ENCODE measurements at regions not wholly inside any gene's neighbourhood (a gene's known extent, or its start where the extent isn't known, plus 50 kb on each side); places are given as distances from the start of the nearest gene placed in this dataset.
"Not testable (repeated sequence)": the region's sequence is repeated elsewhere in the genome, so short reads cannot be mapped to it uniquely, and the experiment has no call there.

- no peak for DNase-seq
Observed at GRCh38 chr14:54010981-54011380, 54.4 kb upstream of the BMP4 start.

DNA sequence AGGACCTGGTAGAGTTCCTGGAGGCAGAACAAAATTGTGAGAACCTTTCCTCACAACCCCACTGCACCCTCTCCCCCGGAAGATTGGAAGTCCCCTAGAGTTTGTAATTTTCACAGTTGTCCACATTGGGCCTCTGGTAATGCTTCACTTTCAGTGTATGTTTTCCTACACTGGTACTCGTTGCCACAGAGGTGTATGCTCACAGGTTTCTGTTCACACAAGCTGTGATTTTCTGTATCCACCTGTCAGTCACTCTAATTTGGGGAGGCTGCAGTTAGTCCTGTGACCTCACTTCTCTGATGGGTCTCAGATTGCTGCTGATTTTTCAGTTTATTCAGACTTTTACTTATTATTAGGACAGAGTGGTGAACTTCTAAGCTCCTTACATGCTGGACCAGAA lies 66.4 kb upstream of the BMP4 start:
- DNase-seq, result no peak

- no peak for DNase-seq
Observed at GRCh38 chr14:54025661-54026060, 69.0 kb upstream of the BMP4 start.

GRCh38 chr14:54026671-54027070 lies 70.0 kb upstream of the BMP4 start:
- DNase-seq, result no peak

GRCh38 chr14:54030996-54031395 lies 74.4 kb upstream of the BMP4 start:
- not testable (repeated sequence) for DNase-seq

DNA sequence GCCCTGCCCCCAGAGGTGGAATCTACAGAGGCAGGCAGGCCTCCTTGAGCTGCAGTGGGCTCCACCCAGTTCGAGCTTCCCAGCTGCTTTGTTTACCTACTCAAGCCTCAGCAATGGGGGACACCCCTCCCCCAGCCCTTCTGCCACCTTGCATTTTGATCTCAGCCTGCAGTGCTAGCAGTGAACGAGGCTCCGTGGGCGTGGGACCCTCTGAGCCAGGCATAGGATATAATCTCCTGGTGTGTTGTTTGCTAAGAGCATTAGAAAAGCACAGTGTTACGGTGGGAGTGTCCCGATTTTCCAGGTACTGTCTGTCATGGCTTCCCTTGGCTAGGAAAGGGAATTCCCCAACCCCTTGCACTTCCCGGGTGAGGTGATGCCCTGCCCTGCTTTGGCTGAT lies 76.7 kb upstream of the BMP4 start:
- DNase-seq, result not testable (repeated sequence)

DNA sequence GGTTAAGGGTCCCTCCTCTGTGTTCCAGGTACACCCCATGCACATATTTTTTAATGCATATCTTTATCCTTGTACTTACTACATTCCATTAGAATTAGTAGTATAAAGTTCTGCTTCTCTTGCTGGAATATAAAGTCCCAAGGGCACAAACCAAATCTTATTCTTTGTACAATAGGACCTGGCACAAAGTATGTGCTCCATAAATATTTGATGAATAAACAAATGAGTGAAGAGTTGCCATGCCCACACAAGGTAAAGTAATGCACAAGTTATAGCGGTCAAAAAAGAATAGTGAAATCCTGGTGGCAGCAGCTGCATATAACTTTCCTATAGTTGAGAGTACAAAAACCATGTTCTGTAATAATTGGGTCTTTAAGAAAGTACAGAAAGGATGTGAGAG lies 82.1 kb upstream of the BMP4 start:
- no peak for DNase-seq

GRCh38 chr14:54039311-54039710 lies 82.7 kb upstream of the BMP4 start:
- DNase-seq, result no peak

- no peak for DNase-seq
Observed at GRCh38 chr14:54040846-54041245, 84.2 kb upstream of the BMP4 start.

GRCh38 chr14:54046250-54046649 lies 89.6 kb upstream of the BMP4 start:
- no peak for DNase-seq

- no peak for DNase-seq
Observed at GRCh38 chr14:54047645-54048308, 91.2 kb upstream of the BMP4 start.

GRCh38 chr14:54048311-54048710 lies 91.7 kb upstream of the BMP4 start:
- DNase-seq, result no peak

- DNase-seq, result no peak
Observed at GRCh38 chr14:54048736-54049135, 92.1 kb upstream of the BMP4 start.

GRCh38 chr14:54050759-54051158 lies 94.1 kb upstream of the BMP4 start:
- no peak for DNase-seq

DNA sequence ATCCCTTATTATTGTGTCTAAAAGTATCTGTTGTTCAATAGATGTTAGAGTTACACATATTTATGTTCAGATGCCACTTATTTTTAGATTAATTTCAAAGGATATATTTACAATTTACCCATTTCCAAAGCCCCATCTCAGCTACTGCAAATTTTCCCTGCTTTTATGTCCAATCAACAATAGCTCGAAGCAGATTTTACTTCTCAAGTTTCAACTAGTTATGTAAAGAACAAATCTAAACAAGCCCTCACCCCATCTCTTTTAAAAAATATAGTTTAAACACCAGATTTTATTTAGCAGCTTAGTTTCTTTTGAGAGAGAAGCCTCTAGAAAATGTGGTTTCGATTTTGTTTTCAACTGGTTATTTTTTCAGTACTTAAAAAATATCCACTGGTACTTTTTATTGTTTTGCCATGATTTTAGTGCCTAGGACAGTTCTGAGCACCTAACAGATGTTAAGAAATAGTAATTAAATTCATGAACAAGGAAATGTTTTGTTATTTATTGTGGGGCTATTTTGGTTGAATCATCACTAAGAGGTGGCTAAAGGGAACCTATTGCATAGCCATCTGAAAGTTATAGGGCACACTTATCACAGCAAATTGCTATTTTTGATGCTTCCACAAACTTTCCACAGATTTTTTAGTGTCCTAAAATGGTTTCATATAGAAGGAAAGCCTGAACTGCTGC lies 96.2 kb upstream of the BMP4 start:
- no peak for DNase-seq

DNA sequence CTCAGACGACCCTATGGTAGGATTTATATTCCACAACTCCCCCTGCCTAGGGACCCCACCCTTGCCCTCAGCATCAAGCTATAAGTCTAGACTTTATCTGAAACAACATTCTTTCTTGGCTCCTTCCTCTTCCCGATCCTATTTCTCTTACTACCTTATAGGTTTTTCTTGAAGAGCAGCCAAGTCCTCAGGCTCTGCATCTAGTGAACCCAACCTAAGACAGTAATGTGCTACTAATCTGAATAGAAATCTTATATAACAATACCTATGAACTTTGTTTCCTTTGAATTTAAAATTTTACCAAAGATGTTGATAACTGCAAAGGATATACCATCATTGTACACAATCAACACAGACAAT lies 96.7 kb upstream of the BMP4 start:
- DNase-seq, result no peak

GRCh38 chr14:54058505-54058904 lies 101.9 kb upstream of the BMP4 start:
- no peak for DNase-seq

- DNase-seq, result no peak
Observed at GRCh38 chr14:54083549-54084239, 127.1 kb upstream of the BMP4 start.

DNA sequence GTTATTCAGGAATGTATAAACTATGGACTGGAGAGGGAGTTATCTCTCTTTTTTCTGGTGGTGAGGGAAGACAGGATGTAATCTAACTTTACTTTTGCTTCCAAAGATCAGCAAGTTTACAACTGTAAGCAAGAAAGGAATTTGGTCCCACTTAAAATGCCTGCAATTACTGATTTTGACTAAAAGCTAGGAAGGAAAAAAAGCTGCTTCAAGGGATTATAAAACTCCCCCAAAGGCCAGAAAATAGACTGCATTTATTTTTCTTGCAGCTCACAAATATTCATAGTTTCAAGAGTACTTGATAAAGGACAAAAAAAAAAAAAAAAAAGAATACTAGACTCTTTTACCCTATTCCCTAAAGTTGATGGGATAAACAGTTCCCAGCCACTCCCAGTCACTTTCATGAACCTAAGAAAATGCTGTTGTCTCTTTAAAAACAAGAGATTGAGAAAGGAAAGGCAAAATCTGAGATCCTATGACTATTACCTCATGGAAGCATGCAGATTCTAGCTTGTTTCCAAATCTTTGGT lies 128.7 kb upstream of the BMP4 start:
- DNase-seq, result no peak

DNA sequence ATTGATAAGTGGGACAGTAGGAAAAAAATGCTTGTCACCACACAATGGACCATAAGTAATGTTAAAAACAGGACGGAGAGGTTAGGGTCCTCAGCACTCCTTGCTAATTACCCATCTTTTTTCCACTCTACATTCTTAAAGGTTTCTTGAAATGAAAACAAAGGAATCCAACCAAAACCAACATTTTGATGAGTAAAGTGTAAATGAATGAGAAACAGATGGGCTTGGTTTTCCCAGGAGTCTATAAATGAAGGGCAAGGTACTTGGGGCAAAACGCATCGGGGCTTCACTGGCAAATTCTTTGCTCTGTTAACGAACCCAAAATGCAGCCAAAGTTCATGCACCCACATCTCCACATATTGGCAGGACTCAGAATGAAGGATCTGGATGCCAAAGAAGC lies 129.2 kb upstream of the BMP4 start:
- DNase-seq, result no peak

GRCh38 chr14:54086767-54087166 lies 130.1 kb upstream of the BMP4 start:
- no peak for DNase-seq

DNA sequence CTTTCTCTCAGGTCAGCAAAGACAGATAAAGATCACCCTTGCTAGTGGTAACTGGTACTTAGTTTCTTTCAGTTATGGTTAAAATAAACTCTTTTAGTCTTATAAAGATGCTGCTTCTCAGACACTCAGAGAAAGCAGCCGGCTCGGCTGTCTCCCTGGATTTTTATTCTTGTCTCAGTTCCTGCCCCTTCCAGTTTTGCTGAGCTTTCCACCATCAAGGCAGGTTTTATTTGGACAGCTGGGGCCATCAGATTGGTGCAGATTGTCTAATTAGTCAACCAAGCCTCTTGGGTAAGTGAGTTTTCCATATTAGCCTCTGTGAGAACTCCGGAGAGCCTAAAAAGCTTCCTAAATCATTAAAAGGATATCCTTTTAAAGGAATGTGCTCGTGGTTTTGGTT lies 130.8 kb upstream of the BMP4 start:
- no peak for DNase-seq

GRCh38 chr14:54088271-54088670 lies 131.6 kb upstream of the BMP4 start:
- DNase-seq, result no peak

DNA sequence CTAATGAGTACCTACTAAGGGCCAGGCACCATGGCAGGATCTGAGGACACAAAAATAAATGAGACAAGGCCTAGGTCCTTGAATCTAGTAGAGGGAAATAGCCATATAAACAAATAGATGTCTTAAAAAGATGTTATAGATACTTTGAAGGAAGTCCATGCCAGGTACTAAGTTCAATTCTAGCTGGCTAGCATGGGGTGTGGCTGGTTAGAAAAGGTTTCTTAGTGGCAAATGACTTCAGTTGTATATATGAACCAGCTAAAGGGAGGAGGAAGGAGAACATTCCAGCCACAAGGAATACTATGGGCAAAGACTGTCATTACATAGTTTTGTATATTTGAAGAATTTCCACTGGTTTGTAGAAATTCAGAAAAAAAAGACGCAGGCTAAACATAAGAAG lies 133.6 kb upstream of the BMP4 start:
- no peak for DNase-seq

All from NCI-H446 treated with DMSO at 0.1 percent for 48 hours (cell line).